GM21390 (cell line): ENCODE measurements at regions not wholly inside any gene's neighbourhood (a gene's known extent, or its start where the extent isn't known, plus 50 kb on each side); places are given as distances from the start of the nearest gene placed in this dataset.
"Not testable (repeated sequence)": the region's sequence is repeated elsewhere in the genome, so short reads cannot be mapped to it uniquely, and the experiment has no call there.

Experiments
- ATAC-seq: cut with Tn5 transposase; IDR thresholded peaks from one replicate; pipeline ENCODE4 v1.9.1; 2021; ENCODE audit not compliant: unreplicated experiment

DNA sequence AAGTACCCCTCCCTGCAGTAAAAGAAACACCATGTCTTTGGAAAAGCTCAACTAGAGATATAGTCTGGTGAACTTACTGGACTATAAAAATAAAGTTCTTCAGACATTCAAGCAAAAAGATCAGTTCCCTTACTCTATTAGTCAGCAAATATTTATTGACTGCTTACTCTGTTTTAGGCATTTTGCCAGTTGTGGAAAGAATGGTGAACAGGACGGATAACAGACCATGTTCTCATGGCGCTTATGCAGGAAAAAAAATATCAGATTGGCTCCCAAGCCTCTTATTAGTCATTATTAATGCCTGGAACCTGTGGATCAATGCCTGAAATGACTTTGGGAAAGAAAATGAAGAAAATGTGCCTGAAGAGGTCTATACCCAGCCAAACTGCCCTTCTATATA lies 282.2 kb upstream of the EPHA7 start:
- ATAC-seq, result no peak

DNA sequence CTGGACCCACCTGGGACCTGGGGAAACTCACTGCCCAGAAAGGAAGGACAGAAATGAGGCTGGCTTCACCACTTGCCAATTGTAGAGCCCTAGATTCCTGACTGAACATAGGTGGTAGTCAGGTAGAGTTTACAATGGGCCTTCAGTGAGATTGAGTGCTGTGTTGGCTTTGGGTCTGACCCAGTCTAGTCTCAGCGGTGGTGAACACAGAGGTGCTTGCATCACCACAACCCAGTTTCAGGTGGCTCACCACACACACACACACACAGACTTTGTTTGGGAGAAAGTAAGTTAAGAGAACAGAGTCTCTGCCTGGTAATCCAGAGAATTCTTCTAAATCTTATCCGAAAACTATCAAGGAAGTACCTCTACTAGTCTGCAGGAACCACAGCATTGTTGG lies 266.1 kb upstream of the EPHA7 start:
- ATAC-seq, result no peak

DNA sequence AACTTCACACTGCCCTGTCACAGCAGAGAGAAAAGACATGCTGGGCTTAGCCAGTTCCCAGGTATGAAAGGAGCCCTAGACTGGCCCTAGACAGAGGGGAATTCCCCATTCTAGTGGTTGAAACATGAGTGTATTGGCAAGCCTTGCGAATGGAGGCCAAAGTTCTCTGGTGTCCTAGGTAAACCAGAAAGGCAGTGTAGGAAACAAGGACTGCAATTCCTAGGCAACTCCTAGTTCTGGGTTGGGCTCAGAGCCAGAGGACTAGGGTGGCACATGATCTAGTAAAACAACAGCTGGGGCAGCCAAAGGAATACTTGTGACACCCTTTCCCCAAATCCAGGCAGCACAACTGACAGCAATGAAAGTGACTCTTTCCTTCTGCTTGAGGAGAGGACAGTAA lies 265.0 kb upstream of the EPHA7 start:
- no peak for ATAC-seq

DNA sequence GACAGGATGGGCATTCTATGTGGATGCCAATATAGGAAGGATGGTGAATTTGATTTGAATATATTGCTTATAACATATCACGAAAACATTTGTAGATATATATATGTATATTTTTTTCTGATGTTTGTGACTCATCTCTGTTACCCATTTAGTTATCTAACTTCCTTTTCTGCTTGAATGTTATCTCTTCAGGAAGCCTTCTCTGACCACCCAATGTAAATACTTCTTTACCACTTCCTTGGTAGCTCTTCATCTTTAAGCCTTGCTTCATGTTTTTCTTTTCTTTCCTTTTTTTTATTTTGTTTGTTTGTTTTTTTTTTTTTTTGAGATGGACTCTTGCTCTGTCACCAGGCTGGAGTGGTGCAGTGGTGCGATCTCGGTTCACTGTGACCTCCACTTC lies 260.5 kb upstream of the EPHA7 start:
- no peak for ATAC-seq

DNA sequence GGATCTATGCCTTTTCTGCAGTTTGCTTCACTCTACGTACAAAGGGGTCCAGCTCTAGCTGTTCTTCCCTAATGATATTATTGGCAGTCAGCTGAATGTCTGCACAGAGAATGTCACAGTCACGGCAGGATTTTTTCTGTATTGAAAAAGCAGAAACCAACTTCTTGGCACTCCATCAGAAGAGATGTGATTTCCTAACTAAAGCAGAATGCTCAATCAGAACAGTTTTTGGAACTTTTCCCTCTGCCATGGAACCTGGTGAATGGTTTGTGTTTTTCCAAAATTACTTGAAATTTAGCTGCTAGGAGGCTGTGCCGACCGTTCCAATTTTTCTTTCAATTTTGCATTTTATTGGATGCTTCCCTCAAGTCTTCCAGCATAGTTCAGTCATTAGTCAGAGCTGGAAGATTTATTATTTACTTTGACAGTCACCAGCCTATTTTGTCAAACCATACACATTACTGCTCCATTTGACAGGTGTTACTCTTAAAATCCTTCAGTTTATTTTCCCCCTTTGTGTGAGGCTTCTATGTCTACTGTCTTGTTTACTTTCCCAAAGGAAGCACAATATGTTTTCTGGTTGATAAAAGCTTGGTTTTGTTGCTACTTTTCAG lies 259.6 kb upstream of the EPHA7 start:
- ATAC-seq, result no peak

DNA sequence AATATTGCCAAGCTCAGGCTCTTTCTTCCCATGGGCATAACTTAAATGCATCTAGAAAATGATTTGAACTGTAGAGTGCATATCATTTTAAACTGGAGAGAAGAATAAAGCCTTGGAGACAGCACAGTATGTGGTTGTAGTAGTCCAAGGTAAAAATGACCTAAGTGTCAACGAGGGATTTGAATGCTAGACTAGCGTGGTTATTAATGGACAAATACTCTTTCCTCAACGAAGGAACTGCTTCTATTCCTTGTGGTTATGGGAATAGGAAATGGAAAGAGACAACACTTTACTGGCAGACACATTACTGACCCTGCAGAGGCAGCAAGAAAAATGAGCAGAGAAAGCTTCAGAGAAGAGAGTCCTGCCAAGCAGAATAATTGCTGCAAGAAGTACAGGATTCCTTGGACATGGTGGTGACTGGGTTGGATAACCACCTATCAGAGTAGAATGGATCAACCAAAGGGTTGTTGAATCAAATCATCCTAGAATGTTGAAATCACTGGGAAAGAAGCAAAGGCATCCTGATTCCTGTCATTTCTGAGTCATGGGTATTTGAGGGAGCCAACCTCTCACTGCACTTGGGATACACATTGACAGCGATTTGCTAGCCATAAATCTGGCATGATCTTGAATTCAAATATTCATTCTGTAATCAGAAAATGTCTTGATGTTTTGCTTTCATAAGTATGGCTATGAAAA lies 258.1 kb upstream of the EPHA7 start:
- no peak for ATAC-seq

DNA sequence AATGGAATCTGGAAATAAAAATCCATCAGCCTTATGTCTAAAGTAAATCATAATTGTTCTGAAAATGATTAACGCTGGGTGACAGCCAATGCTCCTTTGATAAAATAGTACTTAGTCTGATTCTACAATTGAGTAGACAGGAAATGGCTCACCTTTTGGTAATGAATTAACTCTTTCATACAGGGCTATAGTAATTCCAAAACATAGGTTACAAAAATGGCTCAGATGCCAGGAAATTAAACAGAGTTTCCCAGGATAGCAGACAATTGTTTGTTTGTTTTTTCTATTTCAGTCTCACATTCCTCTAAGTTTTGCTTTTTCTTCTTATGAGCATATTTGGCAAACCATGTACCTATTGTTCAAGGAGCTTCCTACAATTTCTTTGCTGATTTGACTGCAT lies 257.2 kb upstream of the EPHA7 start:
- ATAC-seq, result no peak

DNA sequence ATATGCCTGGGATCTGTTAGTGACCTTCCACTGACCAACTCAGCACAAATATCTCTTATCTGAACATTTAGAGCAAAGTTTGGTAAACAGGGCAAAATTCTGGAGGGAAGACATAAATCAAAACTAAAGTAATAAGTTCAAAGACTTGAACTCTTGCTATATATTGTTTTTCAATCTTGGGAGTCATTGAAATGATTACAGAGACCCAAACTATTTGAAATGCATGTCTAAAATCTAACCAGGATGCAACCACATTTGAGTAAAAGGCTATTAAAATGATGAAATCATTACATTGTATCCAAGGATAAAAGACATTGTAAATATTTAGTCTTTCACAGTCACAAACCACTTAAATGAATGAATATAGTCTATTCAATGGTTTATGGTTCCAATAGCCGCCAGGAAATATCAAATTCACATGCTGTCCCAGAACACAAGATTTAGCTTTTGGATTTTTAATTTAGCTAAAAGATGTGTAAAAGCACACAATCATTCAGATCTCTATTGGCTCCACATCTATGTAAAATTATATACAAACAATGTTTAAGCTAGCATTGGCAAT lies 256.6 kb upstream of the EPHA7 start:
- no peak for ATAC-seq

DNA sequence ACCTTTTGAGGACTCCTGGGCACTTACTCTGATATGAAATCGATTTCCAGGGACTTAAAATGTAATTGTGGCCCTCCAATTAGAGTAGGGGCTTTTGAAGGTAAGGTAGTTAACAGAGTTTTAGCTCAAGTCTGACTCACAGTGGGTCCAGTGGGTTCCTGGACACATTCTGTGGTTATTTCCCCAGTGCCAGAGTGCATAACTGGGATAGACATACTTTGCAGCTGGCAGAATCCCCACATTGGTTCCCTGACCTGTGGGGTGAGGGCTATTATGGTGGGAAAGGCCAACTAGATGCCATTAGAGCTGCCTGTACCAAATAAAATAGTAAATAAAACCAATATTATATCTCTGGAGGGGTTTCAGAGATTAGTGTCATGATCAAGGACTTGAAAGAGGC lies 243.8 kb upstream of the EPHA7 start:
- no peak for ATAC-seq

DNA sequence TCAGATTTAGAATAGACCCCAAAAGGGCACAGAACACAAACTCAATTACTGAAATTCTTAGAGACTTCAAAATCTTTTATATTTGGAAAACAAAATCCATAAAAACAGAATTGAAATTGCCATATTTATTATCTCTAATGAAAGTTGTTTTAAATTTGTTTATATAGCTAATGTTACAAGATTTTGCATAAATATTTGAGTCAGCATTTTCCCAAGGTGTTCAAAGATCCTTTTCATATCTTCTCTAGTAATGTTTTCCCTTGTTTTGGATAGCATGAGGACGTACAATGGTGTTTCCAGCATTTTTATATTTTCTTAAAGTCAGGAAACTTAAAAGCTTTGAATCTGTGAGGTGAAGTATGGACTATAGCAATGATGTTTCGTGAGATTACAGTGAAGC lies 235.2 kb upstream of the EPHA7 start:
- no peak for ATAC-seq

DNA sequence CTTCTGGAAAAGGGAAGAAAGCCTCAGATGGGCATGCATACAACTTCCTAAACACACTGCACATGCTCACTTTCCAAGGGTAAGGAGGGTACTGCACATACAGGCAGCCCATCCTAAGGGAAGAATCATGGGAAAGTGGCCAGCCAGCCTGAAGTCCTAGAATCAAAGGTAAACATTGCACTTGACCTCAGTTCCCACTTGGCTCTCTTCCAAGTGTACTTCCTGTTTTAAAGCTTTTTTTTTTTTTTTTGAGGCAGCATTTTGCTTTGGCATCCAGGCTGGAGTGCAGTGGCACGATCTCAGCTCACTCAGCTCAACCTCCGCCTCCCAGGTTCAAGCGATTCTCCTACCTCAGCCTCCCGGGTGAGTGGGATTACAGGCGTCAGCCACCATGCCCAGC lies 225.3 kb upstream of the EPHA7 start:
- ATAC-seq, result no peak

DNA sequence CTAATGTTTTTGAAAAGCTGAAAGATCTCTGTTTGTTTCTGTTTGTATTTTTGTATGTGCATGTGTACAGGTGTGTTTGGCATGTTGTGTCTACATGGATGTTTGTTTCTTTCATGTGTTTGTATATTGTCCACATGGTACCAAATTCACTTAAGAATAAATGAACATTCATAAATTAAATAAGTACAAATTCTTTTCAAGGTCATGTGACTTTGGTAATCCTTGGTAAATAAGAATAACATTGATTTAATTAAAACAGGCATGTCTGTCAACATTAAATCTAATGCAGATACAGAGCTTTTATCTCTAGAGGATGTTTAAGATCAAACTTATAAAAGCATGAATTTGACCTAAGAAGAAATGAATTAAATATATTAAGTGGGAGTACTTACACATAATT lies 219.8 kb upstream of the EPHA7 start:
- no peak for ATAC-seq

DNA sequence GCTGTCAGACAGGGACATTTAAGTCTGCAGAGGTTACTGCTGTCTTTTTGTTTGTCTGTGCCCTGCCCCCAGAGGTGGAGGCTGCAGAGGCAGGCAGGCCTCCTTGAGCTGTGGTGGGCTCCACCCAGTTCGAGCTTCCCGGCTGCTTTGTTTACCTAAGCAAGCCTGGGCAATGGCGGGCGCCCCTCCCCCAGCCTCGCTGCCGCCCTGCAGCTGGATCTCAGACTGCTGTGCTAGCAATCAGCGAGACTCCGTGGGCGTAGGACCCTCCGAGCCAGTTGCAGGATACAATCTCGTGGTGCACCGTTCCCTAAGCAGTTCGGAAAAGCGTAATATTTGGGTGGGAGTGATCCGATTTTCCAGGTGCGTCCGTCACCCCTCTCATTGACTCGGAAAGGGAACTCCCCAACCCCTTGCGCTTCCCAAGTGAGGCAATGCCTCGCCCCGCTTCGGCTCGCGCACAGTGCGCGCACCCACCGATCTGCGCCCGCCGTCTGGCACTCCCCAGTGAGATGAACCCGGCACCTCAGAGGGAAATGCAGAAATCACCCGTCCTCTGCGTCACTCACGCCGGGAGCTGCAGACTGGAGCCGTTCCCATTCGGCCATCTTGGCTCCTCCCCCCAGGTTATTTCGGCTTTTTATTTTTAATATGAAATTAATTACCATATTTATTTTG lies 217.8 kb upstream of the EPHA7 start:
- ATAC-seq, result not testable (repeated sequence)

DNA sequence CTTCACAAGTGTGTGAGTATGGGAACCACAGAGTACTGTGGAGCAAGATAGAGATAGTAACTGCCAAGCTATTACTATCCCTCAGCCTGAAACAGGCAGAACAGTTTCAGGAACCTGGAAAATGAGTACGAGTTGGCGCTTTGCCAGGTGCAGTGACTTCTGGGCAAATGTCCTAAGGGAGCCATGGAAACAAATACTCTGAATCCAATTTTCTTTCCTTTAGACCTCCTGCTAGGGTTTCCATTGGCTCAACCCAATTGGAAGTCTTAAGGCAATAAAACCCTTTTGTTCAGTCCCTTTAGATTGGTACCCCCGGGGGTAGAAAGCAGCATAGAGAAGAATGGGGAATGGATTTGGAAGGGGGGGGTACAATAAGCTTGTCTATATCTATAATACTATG lies 205.0 kb upstream of the EPHA7 start:
- no peak for ATAC-seq

DNA sequence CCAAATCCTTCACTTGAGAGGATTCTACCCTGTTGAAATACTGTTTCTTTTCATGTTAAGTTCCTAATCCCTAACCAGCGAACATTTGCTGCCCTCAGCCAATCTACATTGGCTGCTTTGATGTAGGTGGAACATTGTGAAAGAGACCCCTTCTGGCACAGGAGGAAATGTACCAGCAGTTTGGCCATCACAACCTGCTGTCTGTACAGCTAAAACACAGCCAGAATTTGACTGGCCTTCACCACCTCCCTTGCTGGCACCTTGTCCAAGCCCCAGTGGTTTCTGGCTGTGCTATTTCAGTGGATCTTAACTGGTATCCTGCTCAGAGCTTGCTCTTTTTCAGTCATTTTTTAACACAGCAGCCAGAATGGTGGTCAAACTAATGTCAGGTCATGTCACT lies 202.1 kb upstream of the EPHA7 start:
- ATAC-seq, result no peak

DNA sequence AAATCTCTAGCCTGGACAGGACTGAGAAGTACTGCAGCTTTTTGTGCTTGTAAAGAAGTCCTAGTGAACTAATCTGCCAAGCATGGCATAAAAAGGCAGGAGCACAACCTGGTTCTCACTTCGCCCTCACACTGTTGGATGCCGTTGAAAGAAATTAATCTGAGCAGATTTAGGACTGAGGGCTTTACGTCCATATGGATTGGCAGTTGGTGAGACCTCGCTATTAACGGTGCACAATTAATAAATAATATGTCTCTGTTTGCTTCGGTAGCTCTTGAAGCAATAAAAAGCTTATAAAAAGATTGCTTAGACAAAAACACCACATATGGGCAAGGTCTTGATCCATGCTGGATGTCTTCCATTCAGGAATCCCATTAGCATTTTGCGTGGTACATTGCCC lies 185.6 kb upstream of the EPHA7 start:
- ATAC-seq, result no peak

DNA sequence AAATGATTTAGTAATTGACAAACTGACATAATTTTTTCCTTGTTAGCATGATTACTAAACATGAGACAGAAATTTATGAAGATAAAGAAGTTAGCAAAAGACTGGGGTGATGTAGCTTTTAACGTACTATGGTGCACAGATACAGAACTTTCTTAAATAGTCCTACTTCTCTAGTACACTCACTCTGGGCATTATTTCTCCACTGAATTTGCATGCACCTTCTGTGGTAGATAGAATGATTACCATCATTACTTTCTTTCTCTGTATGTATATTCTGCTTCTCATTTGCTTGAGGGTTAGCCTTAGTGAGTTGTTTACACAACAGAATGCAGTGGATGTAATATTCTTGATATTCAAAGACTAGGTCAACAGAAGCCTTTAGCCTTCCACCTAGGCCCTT lies 173.1 kb upstream of the EPHA7 start:
- no peak for ATAC-seq

DNA sequence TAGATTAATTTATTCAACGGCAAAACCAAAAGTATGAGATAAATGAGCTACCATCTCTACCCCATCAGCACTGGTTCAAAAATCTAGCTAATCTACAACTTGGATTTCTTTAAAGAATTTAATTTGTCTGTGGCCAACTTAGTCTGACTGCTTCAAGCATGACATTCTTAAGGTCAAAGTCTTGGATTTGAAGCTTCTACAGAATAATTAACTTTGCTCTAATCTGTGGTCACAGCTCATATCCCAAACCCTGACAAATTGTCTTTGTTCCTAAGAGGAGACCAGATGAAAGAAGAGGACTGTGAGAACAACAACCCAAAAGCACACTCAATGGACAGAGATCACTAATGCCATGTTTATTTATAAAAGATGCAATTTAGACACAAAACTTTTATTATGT lies 166.9 kb upstream of the EPHA7 start:
- ATAC-seq, result no peak

DNA sequence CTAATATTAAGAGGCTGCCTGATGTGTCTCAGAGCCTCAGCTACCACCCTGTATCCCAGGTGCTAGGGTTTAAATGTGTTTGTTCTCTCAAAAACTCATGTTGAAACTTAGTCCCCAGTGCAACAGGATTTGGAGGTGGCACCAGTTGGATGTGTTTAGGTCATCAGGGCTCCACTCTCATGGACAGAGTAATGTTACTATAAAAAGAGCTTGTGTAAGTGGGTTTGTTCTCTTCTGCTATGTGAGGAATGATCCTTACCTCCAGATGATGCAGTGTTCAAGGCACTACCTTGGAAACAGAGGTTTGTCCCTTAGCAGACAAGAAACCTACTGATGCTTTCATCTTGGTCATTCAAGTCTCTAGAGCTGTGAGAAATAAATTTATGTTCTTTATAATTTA lies 164.9 kb upstream of the EPHA7 start:
- no peak for ATAC-seq

DNA sequence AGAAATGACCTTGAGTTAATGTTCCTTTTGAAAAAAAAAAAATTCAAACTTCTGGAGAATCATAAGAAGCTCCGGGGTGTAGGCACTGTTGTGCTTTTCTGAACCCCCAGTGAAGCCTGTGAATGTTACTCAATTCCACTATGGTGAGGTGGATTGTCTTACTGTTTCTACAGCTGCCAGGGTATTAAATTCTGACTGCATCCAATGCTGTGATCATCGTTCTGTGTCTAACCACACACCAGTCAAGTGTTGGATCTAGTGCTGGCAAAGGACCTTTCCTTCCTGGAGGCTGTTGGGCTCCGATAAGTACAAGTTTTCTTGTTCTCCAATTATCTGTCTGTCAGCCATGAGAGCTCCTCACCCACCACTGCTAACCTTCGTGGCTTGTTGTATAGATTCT lies 162.0 kb upstream of the EPHA7 start:
- no peak for ATAC-seq

DNA sequence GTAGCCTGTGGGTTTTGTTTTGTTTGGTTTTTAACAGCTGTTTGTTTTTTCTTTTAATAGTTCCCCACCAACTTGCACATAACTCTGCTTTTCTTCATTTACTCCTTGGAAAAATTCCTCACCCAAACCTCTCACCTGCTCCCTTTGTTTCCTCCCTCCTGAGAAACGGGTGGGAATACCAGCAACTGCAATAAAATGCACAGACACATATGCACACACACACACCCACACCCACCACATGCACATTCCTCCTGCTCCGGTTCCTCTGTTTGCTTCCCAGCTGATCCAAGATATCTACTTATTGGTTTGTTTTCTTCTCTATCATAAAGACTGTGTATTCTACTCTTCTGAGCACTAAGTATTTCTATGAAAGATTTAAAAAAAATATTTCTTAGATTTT lies 161.1 kb upstream of the EPHA7 start:
- ATAC-seq, result no peak

DNA sequence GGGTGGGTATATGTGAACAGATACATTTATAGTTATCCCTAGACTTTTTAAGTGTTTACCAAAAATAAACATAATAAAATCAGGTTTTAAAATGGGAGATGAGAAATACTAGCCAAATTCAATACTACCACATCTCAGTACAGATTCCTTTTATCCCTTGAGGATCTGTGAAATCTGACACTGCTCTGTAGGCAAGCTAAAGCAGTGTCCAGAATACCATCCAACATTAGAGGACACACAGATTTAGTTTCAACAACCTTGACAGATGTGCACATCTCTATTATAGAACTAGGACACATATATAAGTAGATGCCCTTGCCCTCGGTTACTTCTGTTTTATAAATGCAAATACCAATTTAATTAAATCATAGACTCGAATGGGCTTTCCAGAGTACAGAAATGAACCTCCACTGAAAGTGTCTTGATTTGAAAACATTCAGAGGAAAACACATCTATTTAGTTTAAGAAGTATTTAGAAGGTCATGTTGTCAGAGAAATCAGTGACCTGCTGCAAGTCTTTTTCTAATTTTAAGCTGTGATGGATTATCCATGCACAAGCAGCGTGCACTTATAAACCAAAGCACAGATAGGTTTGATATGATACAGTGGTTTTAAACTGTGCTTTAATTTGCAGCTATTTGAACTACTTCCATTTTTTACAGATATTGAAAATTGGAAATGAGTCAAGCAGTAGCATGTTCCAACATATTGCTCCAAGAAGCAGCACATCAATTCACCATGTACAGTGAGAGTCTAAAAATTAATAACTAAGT lies 156.3 kb upstream of the EPHA7 start:
- no peak for ATAC-seq
